ENCODE measurements at regions not wholly inside any gene's neighbourhood (a gene's known extent, or its start where the extent isn't known, plus 50 kb on each side); places are given as distances from the start of the nearest gene placed in this dataset.

- FAIRE-seq (no peak), DNase-seq (ENCODE audit: low spot score in 2 of 2) (no peak)
Measured at GRCh38 chr13:30128591-30128990, 178.8 kb downstream of the KATNAL1 start.

GRCh38 chr13:30128095-30128494 lies 179.3 kb downstream of the KATNAL1 start:
- FAIRE-seq (no peak), DNase-seq (ENCODE audit: low spot score in 2 of 2) (no peak)

GRCh38 chr13:30126903-30127428 lies 180.4 kb downstream of the KATNAL1 start:
- FAIRE-seq: no peak
- DNase-seq (ENCODE audit: low spot score in 2 of 2): no peak

- DNase-seq (ENCODE audit: low spot score in 2 of 2) (no peak), FAIRE-seq (no peak)
Measured at GRCh38 chr13:30125422-30126073, 181.8 kb downstream of the KATNAL1 start.

GRCh38 chr13:30124131-30124768 lies 183.1 kb downstream of the KATNAL1 start:
- FAIRE-seq (no peak), DNase-seq (ENCODE audit: low spot score in 2 of 2) (no peak)

GRCh38 chr13:30123575-30123974 lies 183.8 kb downstream of the KATNAL1 start:
- FAIRE-seq (no peak), DNase-seq (ENCODE audit: low spot score in 2 of 2) (no peak)

- FAIRE-seq (no peak), DNase-seq (ENCODE audit: low spot score in 2 of 2) (no peak)
Measured at GRCh38 chr13:30121666-30122065, 185.7 kb downstream of the KATNAL1 start.

GRCh38 chr13:30121244-30121643 lies 186.1 kb downstream of the KATNAL1 start:
- DNase-seq (ENCODE audit: low spot score in 2 of 2): no peak

GRCh38 chr13:30120133-30120822 lies 187.1 kb downstream of the KATNAL1 start:
- FAIRE-seq (no peak), DNase-seq (ENCODE audit: low spot score in 2 of 2) (no peak)

More at GRCh38 chr13:30121244-30121643, 186.1 kb downstream of the KATNAL1 start:
- no peak for FAIRE-seq

- DNase-seq (ENCODE audit: low spot score in 2 of 2) (no peak), FAIRE-seq (no peak)
Measured at GRCh38 chr13:30119476-30119875, 187.9 kb downstream of the KATNAL1 start.

GRCh38 chr13:30116379-30116778 lies 191.0 kb downstream of the KATNAL1 start:
- no peak for FAIRE-seq
- DNase-seq (ENCODE audit: low spot score in 2 of 2): no peak

- DNase-seq (ENCODE audit: low spot score in 2 of 2) (no peak), FAIRE-seq (no peak)
Measured at GRCh38 chr13:30115257-30115600, 192.1 kb downstream of the KATNAL1 start.

- peak; percentile 76 to 80 for DNase-seq (ENCODE audit: low spot score in 2 of 2)
Measured at GRCh38 chr13:30114571-30115256, 192.6 kb downstream of the KATNAL1 start.

GRCh38 chr13:30113983-30114570 lies 193.3 kb downstream of the KATNAL1 start:
- FAIRE-seq (no peak), DNase-seq (ENCODE audit: low spot score in 2 of 2) (no peak)

More at GRCh38 chr13:30114571-30115256, 192.6 kb downstream of the KATNAL1 start:
- no peak for FAIRE-seq

GRCh38 chr13:30113551-30113950 lies 193.8 kb downstream of the KATNAL1 start:
- no peak for FAIRE-seq

GRCh38 chr13:30112602-30113435 lies 194.5 kb downstream of the KATNAL1 start:
- DNase-seq (ENCODE audit: low spot score in 2 of 2) (peak; percentile 73 to 74), FAIRE-seq (peak; percentile 82)

More at GRCh38 chr13:30113551-30113950, 193.8 kb downstream of the KATNAL1 start:
- DNase-seq (ENCODE audit: low spot score in 2 of 2): no peak

GRCh38 chr13:30111810-30112209 lies 195.5 kb downstream of the KATNAL1 start:
- FAIRE-seq: no peak

GRCh38 chr13:30110301-30111070 lies 196.9 kb downstream of the KATNAL1 start:
- FAIRE-seq (no peak), DNase-seq (ENCODE audit: low spot score in 2 of 2) (no peak)

More at GRCh38 chr13:30111810-30112209, 195.5 kb downstream of the KATNAL1 start:
- DNase-seq (ENCODE audit: low spot score in 2 of 2): no peak
